EL (cell line): ENCODE measurements at regions not wholly inside any gene's neighbourhood (a gene's known extent, or its start where the extent isn't known, plus 50 kb on each side); places are given as distances from the start of the nearest gene placed in this dataset.
"Not testable (repeated sequence)": the region's sequence is repeated elsewhere in the genome, so short reads cannot be mapped to it uniquely, and the experiment has no call there.

Source experiments
- DNase-seq: peaks from one replicate; pipeline ENCODE4 v3.0.0-alpha.2; 2016

GRCh38 chr2:226575928-226576327 is 223.7 kb downstream of the IRS1 start:
- DNase-seq, result no peak

DNA sequence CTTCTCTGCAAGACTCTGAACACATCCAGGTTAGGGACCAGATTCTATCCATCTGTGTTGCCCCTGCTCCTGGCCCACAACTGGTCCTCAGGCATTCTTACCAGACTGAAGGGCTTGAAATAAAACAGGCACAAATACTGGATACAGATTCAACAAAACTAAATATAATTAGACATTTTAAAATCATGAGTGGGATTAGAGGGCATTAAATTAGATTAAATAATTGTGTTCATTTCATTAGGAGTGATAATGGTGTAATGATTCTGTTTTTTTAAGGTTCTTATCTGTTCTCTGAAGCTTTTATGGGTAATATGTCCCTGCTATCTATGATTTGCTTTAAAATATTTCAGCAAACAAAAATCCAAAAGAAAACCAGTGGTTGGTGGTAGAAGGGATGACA is 226.5 kb downstream of the IRS1 start:
- no peak for DNase-seq

DNA sequence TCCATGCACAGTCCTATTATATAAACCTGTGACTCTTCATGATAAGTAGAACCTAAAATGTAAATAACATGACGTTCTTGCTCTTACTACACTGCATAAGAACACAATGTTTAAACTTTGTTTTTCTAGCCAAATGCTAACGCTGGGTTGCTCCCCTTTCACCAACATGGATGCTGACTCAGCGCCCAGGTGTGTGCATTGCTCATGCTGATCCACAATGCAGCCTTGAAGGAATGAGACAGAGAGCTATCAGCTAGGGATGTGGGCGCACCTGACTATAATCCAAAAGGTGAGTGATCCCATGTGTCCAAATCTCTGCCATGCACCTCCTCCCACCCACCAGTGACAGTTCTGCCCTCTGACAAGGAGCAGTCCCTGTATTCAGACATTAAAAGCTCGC is 235.0 kb downstream of the IRS1 start:
- no peak for DNase-seq

DNA sequence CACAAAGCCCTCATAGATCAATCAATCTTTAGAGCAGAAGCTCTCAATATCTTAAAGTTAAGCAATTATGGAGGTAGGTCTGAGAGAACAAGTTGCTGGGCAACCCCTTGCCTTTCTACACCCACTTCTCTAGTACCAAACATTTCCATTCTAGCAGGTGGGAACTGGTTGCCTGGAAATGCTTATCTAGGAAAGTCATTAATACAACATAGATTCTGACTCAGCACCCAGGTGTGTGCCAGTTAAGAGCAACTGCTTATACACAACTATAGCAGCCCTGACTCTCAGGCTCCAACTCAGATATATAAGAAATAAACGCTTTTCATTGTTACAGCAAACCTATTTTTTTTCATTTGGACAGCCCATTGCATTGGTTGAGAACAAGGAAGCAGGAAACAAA is 237.7 kb downstream of the IRS1 start:
- no peak for DNase-seq

- no peak for DNase-seq
These were observed 239.3 kb downstream of the IRS1 start for GRCh38 chr2:226560325-226560724.

DNA sequence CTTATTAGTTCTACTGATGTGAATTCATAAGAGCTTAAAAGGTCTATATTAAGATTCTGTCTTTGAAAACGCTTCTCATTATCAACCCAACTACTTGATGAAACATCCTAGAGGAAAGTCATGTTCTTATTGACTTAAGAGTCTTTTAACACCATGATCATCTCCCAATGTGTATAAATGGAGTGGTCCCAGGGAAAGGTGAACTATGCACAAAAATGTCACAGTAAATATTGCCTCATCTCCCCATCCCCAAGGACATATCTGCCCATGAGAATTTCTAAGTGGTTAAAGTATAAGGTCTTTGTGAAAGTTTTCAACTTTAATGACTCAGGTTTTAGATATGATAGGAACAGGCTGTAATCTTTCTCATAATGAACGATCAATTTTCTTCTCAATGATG is 240.1 kb downstream of the IRS1 start:
- DNase-seq, result no peak

DNA sequence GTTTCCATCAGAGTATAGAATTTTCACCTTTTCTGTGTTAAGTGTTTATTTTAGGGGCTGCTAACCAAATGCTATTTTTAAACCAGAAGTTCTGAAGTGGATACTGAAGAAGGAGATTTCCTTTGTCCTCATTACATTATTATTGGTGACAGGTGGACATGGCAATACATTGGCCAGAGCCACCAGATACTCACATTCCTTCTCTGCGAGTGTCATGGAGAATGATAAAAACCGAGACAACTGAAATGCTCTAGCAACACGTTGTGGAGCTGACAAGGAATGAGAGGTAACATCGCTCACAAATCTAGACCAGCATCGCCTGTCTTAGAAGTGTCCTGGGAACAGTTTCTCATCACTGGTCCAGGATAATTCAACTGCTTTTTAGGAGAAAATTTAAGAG is 241.2 kb downstream of the IRS1 start:
- DNase-seq, result no peak

DNA sequence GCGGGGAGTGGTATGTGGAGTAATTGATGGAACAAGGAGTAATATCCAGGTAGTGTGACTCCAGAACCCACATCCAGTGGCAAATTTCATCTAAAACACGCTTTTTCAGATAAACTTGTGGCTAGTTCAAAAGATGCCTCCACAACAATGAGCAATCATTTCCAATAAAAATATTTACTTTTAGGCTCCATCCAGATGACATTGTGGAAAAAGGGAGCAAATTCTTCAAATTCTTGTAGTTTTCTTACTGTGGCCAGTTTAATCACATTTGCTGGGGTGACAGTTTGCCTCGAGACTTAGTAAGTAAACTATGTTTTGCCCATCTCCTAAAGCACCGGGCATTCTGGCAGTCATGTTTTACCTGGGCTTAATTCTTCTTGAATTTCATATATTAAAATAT is 243.6 kb downstream of the IRS1 start:
- peak; percentile 60 for DNase-seq

- peak; percentile 29 for DNase-seq
These were observed 244.9 kb downstream of the IRS1 start for GRCh38 chr2:226554701-226555100.

GRCh38 chr2:226553333-226553732 is 246.3 kb downstream of the IRS1 start:
- DNase-seq, result no peak

GRCh38 chr2:226552571-226553285 is 246.9 kb downstream of the IRS1 start:
- no peak for DNase-seq

GRCh38 chr2:226551522-226552250 is 247.9 kb downstream of the IRS1 start:
- no peak for DNase-seq

- no peak for DNase-seq
These were observed 248.8 kb downstream of the IRS1 start for GRCh38 chr2:226550801-226551200.

DNA sequence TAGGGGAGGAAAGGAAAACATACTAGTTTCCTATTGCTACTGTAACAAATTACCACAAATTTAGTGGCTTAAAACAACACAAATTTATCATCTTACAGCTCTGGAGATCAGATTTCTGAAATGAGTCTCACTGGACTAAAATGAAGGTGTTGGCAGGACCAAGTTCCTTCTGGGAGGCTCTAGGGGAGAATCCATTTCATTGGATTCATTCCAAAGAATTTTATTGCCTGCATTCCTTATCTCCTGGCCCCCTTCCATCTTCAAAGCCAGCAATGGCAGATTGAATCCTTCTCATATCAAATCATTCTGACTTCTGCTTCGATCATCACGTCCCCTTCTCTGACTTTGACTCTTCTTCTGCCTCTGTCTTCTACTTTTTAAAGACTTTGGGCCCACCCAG is 250.9 kb downstream of the IRS1 start:
- peak; percentile 53 for DNase-seq

DNA sequence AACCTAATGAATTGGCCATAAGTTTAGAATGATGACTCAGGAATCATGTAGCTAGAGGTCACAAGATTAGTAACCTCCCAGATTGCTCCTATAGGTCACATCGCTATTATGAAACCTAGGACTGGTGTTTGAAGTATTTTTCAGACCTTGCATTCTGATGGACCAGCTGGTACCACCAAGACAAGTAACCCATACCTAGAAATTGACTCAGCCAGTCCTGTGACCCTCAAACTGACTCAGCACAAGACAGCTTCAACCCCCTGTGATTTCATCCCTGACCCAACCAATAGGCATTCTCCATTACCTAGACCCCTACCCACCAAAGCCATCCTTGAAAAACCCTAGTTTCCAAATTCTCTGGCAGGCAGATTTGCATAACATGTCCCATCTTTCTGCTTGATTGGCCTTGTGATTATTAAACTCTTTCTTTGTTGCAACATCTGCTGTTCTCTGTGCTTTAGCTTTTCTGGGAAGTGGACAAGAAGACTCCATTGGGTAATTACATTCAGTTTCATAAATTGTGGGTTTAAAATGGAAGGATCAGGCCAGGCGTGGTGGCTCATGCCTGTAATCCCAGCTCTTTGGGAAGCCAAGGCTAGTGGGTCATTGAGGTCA is 254.9 kb downstream of the IRS1 start:
- DNase-seq, result peak; percentile 49

DNA sequence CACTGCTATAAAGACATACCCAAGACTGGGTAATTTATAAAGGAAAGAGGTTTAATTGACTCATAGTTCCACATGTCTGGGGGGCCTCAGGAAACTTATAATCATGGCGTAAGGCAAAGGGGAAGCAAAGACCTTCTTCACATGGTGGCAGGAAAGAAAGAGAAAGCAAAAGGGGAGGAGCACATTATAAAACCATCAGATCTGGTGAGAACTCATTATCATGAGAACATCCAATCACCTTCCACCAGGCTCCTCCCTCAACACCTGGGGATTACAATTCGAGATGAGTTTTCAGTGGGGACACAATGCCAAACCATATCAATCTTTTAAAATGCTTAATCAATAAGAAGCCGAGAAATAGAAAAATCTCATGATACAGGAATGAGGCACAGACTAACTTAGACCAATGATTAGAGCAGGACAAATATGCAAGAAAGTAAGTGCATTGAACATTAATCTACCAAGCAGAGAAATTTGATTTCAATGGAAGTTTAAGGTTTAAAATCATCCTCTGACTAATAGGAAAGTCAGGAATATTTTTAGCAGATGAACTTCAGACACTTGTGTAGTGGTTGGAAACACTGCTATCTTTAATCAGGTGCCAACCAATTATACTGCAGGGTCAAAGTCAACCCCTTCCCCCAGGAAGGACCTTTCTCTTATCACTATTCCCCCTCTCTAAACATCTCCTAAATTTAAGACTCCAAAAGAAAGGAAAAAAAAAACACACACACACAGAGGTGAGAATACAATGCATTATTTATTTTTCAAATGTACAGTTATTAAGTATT is 259.2 kb downstream of the IRS1 start:
- no peak for DNase-seq

- no peak for DNase-seq
These were observed 263.2 kb downstream of the IRS1 start for GRCh38 chr2:226536410-226536809.

GRCh38 chr2:226532976-226533375 is 266.6 kb downstream of the IRS1 start:
- DNase-seq, result not testable (repeated sequence)

DNA sequence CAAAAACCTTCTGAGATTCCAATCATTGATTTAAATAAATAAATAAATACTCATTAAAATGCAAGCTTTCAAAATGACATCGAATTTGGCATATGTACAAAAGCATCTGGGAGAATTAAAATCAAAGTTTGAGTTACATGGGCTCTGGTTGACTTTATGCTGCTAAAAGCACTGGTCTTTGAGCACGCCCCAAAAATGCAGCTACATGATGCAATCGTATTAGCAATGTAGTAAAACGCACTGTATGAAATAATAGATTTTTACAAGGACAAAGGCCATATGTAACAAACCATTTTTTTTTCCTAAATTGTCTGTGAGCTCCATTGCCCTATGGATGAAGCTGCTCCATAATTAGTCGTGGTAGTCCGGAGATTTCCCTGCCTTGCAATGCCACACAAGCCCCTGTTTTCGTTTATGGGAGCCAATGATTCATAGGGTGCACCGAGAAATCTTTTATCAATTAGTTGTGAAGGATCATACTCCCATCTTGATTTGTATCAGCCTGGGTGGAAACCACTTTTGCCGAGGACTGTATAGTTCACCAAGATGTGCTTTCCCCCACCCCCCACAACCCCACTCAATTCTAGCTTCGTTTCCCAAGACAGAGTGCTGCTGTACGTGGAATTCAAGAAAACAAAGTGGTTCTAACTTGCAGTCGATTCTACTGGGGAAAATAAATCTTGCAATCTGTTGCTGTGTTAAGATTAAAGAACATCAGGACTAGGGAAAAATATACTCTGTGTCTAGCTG is 268.4 kb downstream of the IRS1 start:
- no peak for DNase-seq

DNA sequence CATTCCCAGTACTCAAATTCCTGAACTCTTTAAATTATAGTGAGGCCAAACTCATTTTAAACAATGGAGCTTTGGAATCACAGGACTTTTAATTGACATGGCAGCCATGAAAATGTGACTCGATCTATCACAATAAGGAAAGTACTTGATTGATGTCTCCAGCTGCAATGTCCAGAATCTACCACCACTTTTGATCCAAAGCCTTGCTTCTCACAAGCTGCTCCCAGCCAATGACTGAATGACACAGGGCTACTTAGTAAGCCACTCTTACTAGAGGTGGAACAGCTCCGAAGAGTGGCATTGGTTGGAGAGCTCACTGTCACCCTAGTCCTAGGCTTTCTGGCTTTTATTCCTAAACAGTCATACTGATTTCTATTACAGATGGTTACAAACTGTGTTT is 270.1 kb downstream of the IRS1 start:
- DNase-seq, result no peak

DNA sequence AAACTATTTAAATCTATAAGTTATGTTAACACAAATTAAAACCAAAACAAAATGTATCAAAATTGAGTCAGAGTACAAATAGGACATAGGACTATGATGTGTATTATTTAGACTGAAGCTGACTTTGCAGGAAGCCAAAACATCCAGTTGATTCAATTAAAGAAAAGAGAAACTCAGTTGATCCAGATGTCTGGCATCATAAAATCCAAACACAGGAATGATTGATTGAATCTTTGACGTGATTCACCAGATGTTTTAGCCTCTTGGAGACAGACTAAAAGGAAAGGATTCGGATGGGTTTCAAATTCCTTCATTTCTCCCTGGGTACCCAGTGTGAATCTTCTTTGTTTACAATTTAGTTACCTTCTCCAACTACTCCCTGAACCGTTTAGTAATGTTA is 272.9 kb downstream of the IRS1 start:
- no peak for DNase-seq

DNA sequence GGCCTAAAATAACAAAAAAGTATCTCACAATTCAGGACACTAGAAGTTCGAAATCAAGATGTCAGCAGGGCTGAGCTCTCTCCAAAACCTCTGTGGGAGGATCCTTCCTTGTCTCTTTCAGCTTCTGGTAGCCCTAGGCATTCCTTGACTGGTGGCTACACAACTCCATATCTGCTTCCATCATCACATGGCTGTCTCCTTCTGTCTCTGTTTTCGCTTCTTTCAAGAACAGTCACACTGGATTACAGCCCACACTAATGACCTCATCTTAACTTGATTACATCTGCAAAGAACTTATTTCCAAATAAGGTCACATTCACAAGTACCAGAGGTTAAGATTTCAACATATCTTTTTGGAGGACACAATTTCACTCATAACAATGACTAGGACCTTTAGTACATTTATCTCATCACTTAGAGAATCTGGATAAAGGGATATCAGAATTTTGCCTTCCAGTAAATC is 275.2 kb downstream of the IRS1 start:
- peak; percentile 84 for DNase-seq

DNA sequence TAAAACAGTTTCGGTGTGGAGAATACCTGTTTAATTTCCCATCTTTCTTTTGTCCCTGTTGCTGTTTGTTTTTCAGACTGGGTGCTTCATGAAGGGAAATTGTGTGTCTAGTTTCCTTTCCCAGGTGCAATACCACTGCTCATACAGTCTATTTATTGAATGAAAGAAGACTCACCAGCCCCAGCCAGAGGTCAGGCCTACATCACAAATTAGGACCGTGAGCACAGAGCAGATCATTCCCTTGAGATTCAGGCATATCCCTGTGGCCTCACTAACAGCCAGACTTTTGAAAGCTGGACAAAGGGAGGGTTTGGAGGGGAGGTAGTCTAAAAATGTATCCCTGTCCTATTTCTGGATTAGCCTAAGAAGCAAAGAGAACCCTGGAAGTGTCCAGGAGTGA is 278.9 kb downstream of the IRS1 start:
- DNase-seq, result no peak
